ENCODE measurements at regions not wholly inside any gene's neighbourhood (a gene's known extent, or its start where the extent isn't known, plus 50 kb on each side); places are given as distances from the start of the nearest gene placed in this dataset.
"Not testable (repeated sequence)": the region's sequence is repeated elsewhere in the genome, so short reads cannot be mapped to it uniquely, and the experiment has no call there.

DNA sequence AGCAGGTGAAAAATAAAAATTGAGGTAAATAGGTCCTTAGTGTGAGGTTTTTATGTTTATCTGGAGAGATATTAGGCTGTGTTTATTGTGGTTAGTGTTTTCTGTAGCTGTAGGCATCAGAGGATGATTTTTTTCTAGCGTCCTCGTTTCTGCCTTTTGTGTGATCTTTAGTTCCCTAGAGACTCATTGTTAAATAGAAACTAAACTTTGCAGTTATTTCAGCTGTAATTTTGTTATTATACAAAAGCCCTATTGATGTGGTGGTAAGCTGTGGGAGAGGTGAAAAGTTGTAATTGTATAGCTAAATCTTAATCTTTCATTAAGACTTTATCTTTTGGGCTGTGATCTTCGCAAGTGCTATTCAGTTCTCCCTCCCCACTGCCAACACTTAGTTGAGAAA is 340.3 kb downstream of the CYLC2 start:
- no peak overlapping the region for H3K4me3 Mint-ChIP-seq
- Histone ChIP-seq H3K36me3 (ENCODE audit: insufficient read depth) (0 out of 2 replicates have a peak, but pooled peaks cover 3% of the 10 kb centered on the region), H2AFZ (no peak overlapping the region), H3K79me2 (replicated peaks; ENCODE audit: insufficient read depth) (no peaks in the 10 kb centered on the region), H3K4me1 (ENCODE audit: insufficient read depth) (no peaks in the 10 kb centered on the region), H3F3A (replicated peaks; ENCODE audit: low read depth) (no peaks in the 10 kb centered on the region), H3K27me3 (ENCODE audit: insufficient read depth) (no peaks in the 10 kb centered on the region), H3K27ac (ENCODE audit: low read depth) (no peak overlapping the region), H4K20me1 (replicated peaks; ENCODE audit: insufficient read depth) (no peaks in the 10 kb centered on the region), H3K4me3 (no peak overlapping the region), H3K4me2 (no peak overlapping the region), H3K9me2 (ENCODE audit: insufficient read depth) (no peaks in the 10 kb centered on the region)
- H3K36me3 Mint-ChIP-seq (ENCODE audit: low read depth), result peaks cover 19% of the 10 kb centered on the region; the same call in 2 of the 3 replicates
- DNase-seq (ENCODE audit: low spot score) (no peak), ATAC-seq (no peak)
- H3K9me3 Mint-ChIP-seq, result peaks cover 92% of the 10 kb centered on the region
- H3K27ac Mint-ChIP-seq, result no peak overlapping the region
- no peaks in the 10 kb centered on the region for H3K4me1 Mint-ChIP-seq
- H3K27me3 Mint-ChIP-seq (ENCODE audit: insufficient read depth, low read depth, poor library complexity), result peaks cover 2% of the 10 kb centered on the region
- TF ChIP-seq EZH2phosphoT487 (IDR thresholded peaks at IDR 0.05; ENCODE audit: unreplicated experiment) (no peak), ZNF114 (CRISPR knock-in tag; IDR thresholded peaks at IDR 0.05) (no peak), CREB1 (CRISPR knock-in tag; IDR thresholded peaks at IDR 0.05; ENCODE audit: low read depth) (no peak), ZNF331 (CRISPR knock-in tag; IDR thresholded peaks at IDR 0.05; ENCODE audit: low read depth) (no peak), POLR2AphosphoS5 (IDR thresholded peaks at IDR 0.05; ENCODE audit: low read depth) (no peak), STAT1 (IDR thresholded peaks at IDR 0.05; ENCODE audit: unreplicated experiment) (no peak), EZH2 (IDR thresholded peaks at IDR 0.05; ENCODE audit: low read depth, unreplicated experiment) (no peak)
- TF ChIP-seq, protein P1, sequence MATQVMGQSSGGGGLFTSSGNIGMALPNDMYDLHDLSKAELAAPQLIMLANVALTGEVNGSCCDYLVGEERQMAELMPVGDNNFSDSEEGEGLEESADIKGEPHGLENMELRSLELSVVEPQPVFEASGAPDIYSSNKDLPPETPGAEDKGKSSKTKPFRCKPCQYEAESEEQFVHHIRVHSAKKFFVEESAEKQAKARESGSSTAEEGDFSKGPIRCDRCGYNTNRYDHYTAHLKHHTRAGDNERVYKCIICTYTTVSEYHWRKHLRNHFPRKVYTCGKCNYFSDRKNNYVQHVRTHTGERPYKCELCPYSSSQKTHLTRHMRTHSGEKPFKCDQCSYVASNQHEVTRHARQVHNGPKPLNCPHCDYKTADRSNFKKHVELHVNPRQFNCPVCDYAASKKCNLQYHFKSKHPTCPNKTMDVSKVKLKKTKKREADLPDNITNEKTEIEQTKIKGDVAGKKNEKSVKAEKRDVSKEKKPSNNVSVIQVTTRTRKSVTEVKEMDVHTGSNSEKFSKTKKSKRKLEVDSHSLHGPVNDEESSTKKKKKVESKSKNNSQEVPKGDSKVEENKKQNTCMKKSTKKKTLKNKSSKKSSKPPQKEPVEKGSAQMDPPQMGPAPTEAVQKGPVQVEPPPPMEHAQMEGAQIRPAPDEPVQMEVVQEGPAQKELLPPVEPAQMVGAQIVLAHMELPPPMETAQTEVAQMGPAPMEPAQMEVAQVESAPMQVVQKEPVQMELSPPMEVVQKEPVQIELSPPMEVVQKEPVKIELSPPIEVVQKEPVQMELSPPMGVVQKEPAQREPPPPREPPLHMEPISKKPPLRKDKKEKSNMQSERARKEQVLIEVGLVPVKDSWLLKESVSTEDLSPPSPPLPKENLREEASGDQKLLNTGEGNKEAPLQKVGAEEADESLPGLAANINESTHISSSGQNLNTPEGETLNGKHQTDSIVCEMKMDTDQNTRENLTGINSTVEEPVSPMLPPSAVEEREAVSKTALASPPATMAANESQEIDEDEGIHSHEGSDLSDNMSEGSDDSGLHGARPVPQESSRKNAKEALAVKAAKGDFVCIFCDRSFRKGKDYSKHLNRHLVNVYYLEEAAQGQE (IDR thresholded peaks at IDR 0.05; ENCODE audit: unreplicated experiment), result no peak
- TF ChIP-seq, protein P2, sequence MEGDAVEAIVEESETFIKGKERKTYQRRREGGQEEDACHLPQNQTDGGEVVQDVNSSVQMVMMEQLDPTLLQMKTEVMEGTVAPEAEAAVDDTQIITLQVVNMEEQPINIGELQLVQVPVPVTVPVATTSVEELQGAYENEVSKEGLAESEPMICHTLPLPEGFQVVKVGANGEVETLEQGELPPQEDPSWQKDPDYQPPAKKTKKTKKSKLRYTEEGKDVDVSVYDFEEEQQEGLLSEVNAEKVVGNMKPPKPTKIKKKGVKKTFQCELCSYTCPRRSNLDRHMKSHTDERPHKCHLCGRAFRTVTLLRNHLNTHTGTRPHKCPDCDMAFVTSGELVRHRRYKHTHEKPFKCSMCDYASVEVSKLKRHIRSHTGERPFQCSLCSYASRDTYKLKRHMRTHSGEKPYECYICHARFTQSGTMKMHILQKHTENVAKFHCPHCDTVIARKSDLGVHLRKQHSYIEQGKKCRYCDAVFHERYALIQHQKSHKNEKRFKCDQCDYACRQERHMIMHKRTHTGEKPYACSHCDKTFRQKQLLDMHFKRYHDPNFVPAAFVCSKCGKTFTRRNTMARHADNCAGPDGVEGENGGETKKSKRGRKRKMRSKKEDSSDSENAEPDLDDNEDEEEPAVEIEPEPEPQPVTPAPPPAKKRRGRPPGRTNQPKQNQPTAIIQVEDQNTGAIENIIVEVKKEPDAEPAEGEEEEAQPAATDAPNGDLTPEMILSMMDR (conservative IDR thresholded peaks at IDR 0.05; ENCODE audit: low read depth in 2 of 2), result no peak

DNA sequence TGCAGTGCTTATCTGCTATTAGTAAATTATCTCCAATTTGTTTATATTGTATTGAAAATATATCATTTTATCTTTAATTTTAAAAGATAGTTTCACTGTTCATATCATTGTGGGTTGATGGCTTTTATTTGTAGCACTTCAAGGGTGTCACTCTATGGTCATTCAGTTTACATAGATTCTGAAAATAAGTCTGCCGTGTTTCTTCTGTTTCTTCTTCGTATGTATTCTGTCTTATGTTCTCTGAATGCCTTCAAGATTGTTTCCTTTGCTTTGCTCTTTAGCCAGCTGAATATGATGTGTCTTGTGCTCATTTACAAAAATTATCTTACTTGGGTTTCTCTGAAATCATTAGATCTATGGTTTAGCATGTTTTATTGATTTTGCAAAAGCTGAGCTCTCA is 359.9 kb downstream of the CYLC2 start:
- no peaks in the 10 kb centered on the region for H3F3A ChIP-seq (replicated peaks; ENCODE audit: low read depth)
- no peak overlapping the region for H3K4me3 ChIP-seq
- no peaks in the 10 kb centered on the region for H4K20me1 ChIP-seq (replicated peaks; ENCODE audit: insufficient read depth)
- H3K36me3 ChIP-seq (ENCODE audit: insufficient read depth), result 0 out of 2 replicates have a peak, but pooled peaks cover 9% of the 10 kb centered on the region
- Mint-ChIP-seq H3K27me3 (ENCODE audit: insufficient read depth, low read depth, poor library complexity) (no peaks in the 10 kb centered on the region), H3K4me1 (no peaks in the 10 kb centered on the region), H3K9me3 (peaks cover 74% of the 10 kb centered on the region), H3K27ac (no peak overlapping the region), H3K36me3 (ENCODE audit: low read depth) (peaks cover 18% of the 10 kb centered on the region), H3K4me3 (no peak overlapping the region)
- ATAC-seq, result no peak
- H2AFZ ChIP-seq, result no peak overlapping the region
- H3K4me1 ChIP-seq (ENCODE audit: insufficient read depth), result no peaks in the 10 kb centered on the region
- H3K79me2 ChIP-seq (replicated peaks; ENCODE audit: insufficient read depth), result no peaks in the 10 kb centered on the region
- TF ChIP-seq, protein P3, sequence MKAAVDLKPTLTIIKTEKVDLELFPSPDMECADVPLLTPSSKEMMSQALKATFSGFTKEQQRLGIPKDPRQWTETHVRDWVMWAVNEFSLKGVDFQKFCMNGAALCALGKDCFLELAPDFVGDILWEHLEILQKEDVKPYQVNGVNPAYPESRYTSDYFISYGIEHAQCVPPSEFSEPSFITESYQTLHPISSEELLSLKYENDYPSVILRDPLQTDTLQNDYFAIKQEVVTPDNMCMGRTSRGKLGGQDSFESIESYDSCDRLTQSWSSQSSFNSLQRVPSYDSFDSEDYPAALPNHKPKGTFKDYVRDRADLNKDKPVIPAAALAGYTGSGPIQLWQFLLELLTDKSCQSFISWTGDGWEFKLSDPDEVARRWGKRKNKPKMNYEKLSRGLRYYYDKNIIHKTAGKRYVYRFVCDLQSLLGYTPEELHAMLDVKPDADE (IDR thresholded peaks at IDR 0.05), result no peak
- TF ChIP-seq EZH2 (IDR thresholded peaks at IDR 0.05; ENCODE audit: low read depth, unreplicated experiment) (no peak), POLR2AphosphoS5 (IDR thresholded peaks at IDR 0.05; ENCODE audit: low read depth) (no peak), ZNF331 (CRISPR knock-in tag; IDR thresholded peaks at IDR 0.05; ENCODE audit: low read depth) (no peak)
- H3K4me2 ChIP-seq, result no peak overlapping the region
- H3K27ac ChIP-seq (ENCODE audit: low read depth), result no peak overlapping the region
- H3K27me3 ChIP-seq (ENCODE audit: insufficient read depth), result no peaks in the 10 kb centered on the region
- no peak for DNase-seq (ENCODE audit: low spot score)
- no peaks in the 10 kb centered on the region for H3K9me2 ChIP-seq (ENCODE audit: insufficient read depth)

DNA sequence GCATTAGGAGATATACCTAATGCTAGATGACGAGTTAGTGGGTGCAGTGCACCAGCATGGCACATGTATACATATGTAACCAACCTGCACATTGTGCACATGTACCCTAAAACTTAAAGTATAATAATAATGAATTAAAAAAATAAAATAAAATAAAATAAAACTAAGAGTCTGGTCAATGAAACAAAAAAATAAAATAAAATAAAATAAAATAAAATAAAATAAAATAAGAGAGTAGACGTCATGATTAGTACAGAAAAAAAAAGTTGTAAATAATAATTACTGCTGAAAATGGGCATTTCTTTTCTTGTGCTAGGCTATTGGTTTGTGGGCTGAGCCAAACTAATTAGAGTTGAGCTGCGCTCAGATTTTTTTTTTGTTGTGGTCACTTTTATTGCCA is 362.8 kb downstream of the CYLC2 start:
- not testable (repeated sequence) for H3K27me3 ChIP-seq (ENCODE audit: insufficient read depth); H3K4me3 Mint-ChIP-seq

More for the DNA sequence above, 362.8 kb downstream of the CYLC2 start:
- H3K27me3 Mint-ChIP-seq (ENCODE audit: insufficient read depth, low read depth, poor library complexity); H2AFZ ChIP-seq; H3K4me1 Mint-ChIP-seq; H3K27ac Mint-ChIP-seq; H4K20me1 ChIP-seq (replicated peaks; ENCODE audit: insufficient read depth); ATAC-seq; H3F3A ChIP-seq (replicated peaks; ENCODE audit: low read depth); DNase-seq (ENCODE audit: low spot score); H3K9me2 ChIP-seq (ENCODE audit: insufficient read depth); H3K27ac ChIP-seq (ENCODE audit: low read depth); H3K4me3 ChIP-seq; H3K79me2 ChIP-seq (replicated peaks; ENCODE audit: insufficient read depth); H3K4me2 ChIP-seq; H3K4me1 ChIP-seq (ENCODE audit: insufficient read depth): not testable (repeated sequence)
- peaks cover 28% of the 10 kb centered on the region for H3K36me3 Mint-ChIP-seq (ENCODE audit: low read depth)
- peaks cover 78% of the 10 kb centered on the region for H3K9me3 Mint-ChIP-seq
- 0 out of 2 replicates have a peak, but pooled peaks cover 13% of the 10 kb centered on the region for H3K36me3 ChIP-seq (ENCODE audit: insufficient read depth)
